NB4 (cell line): ENCODE measurements at regions not wholly inside any gene's neighbourhood (a gene's known extent, or its start where the extent isn't known, plus 50 kb on each side); places are given as distances from the start of the nearest gene placed in this dataset.
"Not testable (repeated sequence)": the region's sequence is repeated elsewhere in the genome, so short reads cannot be mapped to it uniquely, and the experiment has no call there.

ENCODE experiments used
- CTCF ChIP-seq: IDR thresholded peaks from one replicate; pipeline ENCODE4 v1.5.1; 2012; ENCODE audit warnings: low read depth, low read length
- POLR2A ChIP-seq: IDR thresholded peaks from 2 replicates; pipeline ENCODE4 v1.6.1; 2011; ENCODE audit warnings: mild to moderate bottlenecking; ENCODE audit not compliant: insufficient read length; ENCODE audit errors: extremely low read depth
- TF ChIP-seq, protein P1 (sequence below): IDR thresholded peaks from 2 replicates; pipeline ENCODE4 v1.6.1; 2011; ENCODE audit warnings: low read depth, low read length

DNA sequence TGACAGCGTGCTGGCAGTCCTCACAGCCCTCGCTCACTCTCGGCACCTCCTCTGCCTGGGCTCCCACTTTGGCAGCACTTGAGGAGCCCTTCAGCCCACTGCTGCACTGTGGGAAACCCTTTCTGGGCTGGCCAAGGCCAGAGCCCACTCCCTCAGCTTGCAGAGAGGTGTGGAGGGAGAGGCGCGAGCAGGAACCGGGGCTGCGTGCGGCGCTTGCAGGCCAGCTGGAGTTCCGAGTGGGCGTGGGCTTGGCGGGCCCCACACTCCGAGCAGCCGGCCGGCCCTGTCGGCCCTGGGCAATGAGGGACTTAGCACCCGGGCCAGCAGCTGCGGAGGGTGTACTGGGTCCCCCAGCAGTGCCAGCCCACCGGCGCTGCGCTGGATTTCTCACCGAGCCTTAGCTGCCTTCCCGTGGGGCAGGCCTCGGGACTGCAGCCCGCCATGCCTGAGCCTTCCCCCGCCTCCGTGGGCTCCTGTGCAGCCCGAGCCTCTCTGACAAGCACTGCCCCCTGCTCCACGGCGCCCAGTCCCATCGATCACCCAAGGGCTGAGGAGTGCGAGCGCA, 722.0 kb downstream of the KLHL13 start:
- not testable (repeated sequence) for TF ChIP-seq CTCF, POLR2A
- TF ChIP-seq, protein P1, sequence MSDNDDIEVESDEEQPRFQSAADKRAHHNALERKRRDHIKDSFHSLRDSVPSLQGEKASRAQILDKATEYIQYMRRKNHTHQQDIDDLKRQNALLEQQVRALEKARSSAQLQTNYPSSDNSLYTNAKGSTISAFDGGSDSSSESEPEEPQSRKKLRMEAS, result not testable (repeated sequence)
